NCI-H1930 (cell line): ENCODE measurements at regions not wholly inside any gene's neighbourhood (a gene's known extent, or its start where the extent isn't known, plus 50 kb on each side); places are given as distances from the start of the nearest gene placed in this dataset.
"Not testable (repeated sequence)": the region's sequence is repeated elsewhere in the genome, so short reads cannot be mapped to it uniquely, and the experiment has no call there.

Experiments used
- DNase-seq, 2 experiments: peaks; one replicate each; lab custom pipeline; 2025; lab: John Stamatoyannopoulos, UW

DNA sequence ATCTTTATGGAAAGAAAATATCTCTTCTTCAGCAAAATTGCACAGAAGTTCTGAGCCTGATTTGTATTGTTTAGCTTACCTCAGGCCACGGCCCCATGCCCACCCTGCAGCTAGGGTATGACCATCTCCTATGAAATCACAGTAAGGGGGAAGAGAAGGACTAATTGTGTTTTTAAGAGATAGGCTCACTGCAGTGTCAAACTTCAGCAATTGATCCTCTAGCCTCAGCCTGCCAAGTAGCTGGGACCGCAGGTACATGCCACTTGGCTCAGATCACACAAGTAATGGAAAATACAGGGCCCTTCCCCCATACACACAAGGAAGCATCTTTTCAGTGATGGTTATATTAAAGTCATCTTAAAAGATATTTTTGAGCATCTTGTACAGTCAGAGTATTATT lies 60.0 kb downstream of the DMAC1 start:
- no peak for DNase-seq

DNA sequence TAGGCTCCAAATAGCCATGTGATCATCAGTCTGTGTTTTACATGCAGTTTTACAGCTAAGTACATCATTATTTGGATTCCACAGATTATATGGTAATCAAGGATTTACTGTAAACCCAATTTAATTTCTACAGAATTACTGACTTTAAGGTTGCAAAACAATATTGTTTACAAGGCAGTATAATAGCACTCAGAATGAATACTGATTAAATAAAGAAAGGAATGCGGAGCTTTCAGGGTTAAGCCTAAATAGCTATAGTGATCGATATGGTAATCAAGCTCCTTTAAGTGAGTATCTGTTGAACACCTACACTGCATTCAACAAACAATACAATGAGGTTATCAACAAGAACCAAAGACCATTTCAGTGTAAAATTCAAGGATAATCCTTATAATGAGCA lies 64.3 kb downstream of the DMAC1 start:
- no peak for DNase-seq

DNA sequence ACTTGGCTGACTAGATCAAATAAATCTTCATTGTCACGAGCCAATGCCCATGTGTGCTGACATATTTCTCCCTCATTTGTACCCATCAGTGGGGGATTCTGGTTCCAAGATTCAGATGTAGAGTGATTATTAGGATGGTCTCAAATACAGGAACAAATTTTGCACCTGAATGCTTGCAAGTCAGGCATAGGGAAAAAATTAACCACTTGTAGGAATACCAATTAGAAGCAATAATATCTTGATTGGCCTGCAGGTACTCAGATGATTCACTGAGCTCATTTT lies 69.5 kb downstream of the DMAC1 start:
- DNase-seq: no peak

DNA sequence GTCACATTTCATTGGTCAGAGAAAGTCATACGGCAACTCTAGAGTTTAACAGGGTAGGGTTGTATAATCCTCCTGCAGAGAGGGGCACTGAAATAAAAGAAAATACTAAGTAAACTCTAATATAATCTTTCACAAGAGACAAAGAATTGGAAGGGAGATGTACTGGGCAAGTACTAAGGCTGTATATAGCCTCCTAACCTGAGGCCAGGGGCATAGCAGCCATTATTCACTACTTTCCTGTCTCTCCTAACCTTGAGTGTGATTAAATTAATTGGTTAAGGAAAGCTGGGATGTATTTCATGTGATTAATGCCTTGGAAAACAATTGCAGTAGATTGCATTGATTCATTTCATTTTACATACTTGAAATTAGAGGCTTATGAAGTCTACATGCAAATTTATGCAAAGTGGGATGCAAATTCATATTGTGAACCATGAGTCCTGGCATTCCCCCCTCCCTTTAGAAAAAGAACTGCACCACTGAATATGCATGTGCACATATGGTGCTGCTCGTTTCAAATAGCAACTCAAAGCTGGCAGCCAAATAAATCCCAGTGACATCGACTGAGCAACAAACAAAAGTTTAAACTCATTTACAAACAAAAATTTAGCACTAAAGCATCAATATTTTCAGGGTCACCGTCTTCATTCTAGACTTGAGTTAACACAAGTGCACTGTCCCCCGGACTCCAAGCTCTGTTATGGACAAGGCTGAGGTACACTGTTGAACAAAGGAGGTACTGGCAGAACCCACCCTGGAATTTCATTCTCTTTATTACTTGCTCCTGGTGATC lies 70.0 kb downstream of the DMAC1 start:
- no peak for DNase-seq

DNA sequence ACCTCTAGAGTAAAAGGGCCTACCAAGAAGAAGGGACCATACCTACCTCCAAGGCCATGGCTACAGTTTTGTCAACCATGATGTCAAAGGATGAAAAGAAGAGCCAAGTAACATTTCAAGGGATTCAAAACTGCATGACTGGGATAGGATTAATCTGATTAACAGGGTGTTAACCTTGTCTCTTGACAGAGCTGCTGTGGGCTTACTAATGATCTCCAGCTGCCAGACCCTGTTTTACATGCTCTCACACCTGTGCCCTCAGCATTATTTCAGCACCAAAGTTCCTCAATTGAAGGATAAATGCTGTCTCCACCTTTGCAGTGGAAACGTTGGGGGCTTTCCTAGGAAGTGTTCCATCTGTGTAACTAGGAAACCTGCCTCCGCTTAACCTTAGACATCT lies 78.3 kb downstream of the DMAC1 start:
- DNase-seq: no peak

DNA sequence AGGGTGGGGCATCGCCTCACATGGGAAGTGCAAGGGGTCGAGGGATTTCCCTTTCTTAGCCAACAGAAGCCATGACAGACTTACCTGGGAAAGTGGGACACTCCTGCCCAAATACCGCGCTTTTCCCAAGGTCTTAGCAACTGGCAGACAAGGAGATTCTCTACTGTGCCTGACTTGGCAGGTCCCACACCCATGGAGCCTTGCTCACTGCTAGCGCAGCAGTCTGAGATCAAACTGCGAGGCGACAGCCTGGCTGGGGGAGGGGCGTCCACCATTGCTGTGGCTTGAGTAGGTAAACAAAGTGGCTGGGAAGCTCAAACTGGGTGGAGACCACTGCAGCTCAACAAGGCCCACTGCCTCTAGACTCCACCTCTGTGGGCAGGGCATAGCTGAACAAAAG lies 86.5 kb downstream of the DMAC1 start:
- DNase-seq: not testable (repeated sequence)

DNA sequence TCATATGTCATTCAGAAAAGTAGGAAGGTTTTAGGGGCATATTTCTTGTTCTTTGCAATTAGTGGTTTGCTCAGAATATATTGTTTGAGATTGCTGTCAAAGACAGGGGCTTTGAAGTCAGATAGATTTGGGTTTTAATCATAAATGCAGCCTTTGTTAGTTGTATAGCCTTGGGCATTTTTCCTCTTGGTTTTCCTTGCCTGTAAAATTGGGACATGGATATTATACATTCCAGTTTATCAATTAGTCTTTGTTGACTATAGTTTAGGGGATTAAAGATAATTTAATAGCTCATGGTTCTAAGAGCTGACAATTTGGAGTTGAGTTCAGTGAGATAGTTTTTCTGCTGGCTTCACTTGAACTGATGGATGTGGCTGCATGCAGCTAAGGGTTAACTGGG lies 88.9 kb downstream of the DMAC1 start:
- no peak for DNase-seq

DNA sequence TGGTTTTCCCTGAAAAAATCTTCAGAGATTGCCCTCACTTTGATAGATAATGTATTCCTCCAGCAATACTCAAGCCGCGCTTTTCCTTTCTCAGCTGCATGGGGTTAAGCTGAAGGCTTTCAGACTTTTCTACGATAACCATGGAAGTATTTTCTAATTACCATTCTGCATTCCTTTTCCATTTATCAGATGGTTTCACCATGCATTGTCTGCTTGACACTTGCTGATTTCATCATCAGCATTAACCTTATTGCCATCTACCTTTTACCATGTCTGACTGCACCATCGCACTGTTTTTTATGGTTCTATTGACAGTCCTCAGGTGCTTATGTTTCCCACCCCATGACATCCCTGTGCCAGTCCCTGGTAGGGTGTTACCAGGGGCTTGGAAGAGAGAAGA lies 91.6 kb downstream of the DMAC1 start:
- no peak for DNase-seq

DNA sequence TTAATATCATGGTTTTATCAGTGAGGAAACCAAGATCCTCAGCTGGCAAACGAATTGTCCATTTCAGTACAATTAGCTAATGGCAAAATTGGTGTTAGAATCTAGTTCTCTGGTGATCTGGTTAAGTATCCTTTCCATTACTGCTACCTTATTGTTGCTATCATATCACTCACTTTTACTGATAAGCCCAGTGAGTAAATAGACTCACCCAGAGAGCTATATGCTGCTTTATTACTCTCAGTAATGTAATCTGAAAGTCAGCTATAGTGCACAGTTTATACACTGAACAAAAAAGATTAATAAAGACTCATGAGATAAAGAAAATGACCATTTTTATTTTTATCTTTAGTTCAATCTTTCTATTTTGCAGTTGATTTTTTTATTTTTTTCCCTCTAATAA lies 95.0 kb downstream of the DMAC1 start:
- DNase-seq: no peak

DNA sequence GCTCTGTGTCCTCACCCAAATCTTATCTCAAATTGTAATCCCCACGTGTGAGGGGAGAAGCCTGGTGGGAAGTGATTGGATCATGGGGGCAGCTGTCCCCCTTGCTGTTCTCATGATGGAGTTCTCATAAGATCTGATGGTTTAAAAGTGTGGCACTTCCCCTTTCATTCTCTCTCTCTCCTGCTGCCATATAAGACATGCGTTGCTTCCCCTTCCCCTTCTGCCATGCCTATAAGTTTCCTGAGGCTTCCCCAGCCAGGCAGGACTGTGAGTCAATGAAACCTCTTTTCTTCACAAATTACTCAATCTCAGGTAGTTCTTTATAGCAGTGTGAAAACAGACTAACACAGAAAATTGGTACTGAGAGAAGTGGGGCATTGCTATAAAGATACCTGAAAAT lies 107.7 kb downstream of the DMAC1 start:
- no peak for DNase-seq

DNA sequence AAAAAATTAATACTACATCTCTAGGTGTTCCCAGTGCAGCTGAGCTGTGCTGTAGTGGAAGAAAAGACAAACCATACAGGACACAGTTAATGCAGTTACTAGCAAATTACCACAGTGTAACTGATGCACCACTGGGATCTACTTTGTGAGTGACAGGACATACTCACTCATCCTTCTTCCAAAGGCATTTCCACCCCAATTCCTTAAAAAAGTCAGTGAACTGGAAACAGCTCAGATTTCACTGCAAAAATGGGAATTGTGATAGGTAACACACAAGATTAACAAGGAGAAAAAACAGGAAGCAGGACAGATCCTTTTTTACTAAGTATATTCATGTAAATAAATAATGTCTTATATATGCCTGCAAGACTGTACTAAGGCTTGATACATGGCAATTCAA lies 109.6 kb downstream of the DMAC1 start:
- no peak for DNase-seq

DNA sequence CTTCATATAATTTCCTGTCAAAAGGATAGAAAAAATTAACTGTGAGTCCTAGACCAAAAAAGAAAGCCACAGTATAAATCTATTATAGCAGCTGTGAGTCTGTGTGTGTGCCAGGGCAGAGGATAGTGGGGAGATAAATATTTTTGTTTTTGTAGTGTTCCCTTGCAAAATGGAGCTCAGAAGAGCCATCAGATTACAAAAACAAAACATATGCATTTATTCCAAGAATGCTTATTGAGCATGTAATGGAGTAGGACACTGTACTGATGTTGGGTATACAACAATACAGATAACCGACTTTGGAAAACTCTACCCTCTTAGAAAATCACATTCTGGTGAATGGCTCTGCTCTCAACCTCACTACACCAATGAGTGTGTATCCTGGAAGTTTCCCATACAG lies 111.0 kb downstream of the DMAC1 start:
- DNase-seq: no peak

DNA sequence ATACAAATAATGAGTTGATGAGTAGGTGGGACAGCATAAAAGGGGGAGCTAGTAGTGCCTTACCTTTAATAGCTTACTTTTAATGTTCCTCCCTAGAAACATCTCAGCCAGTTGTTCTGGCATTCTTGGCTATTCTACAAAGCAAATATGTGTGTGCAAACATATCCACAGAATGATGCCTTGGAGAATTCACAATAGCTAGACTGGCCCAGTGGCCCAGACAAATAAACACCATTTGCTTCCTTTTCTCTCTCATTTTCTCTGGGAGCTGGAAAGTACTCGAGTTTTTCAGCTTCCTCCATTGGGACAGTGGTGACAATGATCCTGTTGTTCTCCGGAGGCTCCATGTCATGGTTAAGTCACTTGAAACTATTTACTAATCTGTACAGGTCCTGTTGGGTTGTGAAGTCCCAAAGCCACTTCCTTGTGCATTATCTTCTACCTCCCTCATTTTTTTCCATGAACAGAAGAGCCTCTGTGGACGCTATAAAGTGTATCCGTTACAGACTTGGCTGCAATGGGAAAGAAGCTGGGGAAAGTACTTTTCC lies 122.9 kb downstream of the DMAC1 start:
- no peak for DNase-seq

DNA sequence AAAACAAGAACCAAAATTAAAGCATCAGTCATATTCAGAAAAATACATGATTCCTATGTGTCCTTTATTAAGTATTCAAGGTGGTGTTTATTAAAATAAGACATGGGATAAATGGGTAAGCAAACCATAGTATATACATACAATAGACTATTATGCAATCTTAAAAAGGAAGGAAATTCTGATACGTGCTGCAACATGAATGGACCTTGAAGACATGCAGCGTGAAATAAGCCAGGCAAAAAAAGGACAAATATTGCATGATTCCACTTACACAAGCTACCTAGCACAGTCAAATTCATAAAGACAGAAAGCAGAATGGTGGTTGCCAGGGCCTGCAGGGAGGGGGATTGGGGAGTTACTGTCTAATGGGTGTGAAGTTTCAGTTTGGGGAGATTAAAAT lies 127.7 kb downstream of the DMAC1 start:
- DNase-seq: no peak

DNA sequence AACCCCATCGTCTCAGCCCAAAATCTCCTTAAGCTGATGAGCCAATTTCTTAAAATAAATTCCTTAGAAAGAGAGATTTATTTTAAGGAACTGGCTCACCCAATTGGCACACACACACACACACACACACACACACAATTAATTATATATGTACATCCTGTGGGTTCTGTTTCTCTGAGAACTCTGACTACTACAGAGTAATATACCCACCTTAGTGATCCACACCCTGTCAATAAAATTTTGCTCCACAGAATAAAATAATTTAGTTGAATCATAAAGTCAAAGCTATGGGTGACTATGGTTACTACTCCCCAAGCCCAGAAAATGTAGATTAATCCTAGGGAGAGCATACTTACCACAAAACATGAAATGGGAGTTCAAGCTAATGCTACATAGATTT lies 131.0 kb downstream of the DMAC1 start:
- DNase-seq: no peak

DNA sequence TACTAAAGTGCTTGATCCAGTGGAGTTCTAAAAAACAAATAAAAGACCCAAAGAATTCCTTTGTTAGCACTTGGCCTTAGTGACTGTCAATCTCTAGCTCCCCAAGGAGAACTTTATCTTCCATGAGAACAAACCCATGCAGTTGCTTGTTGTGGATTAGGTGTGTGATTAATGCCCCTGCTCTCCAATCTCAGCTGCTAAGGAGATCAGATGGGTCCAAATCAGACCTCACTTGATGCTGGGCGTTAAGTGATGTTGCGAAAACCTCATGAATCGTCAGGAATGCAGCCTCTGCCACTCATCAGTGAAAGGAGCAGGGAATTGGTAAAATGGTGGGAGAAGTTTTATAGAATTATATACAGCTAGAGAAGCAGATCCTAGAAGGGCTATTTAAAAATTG lies 133.7 kb downstream of the DMAC1 start:
- DNase-seq: no peak

DNA sequence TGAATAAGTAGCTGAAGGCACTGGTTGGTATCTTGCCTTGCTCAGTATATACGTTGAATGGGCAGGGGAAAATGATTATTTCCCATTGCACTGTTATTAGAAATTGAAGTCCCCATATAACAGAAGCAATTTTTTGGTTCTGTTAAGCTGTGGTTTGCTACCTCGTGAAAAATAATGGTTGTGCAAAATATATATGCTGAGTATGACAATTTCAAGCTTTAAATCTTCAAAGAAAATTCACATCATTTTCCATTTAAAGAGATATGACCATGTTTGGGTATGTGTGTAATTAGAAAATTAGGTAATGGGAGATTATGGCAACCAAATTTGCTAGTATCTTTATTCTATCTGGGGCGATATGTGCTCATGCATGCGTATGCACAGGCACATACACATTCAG lies 139.8 kb downstream of the DMAC1 start:
- no peak for DNase-seq

DNA sequence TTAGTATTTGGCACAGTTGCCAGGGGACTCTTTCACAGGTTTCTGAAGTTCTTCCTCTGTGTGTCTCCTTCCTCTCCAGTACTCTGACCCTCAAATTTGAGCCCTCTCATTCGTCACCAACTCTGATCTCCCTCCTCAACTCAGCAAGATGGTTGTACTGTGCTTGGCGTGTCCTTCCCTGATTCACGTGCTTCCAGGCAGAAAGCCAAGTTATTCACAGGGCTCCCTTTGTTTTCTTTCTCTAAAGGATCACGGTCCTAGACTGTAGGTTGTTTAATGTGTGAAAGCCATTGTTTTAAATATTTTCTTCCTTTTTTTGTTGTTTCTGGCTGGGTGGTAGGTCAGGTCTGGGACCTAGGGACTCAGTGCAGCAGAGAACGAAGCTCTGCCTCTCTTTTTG lies 142.9 kb downstream of the DMAC1 start:
- DNase-seq: no peak

DNA sequence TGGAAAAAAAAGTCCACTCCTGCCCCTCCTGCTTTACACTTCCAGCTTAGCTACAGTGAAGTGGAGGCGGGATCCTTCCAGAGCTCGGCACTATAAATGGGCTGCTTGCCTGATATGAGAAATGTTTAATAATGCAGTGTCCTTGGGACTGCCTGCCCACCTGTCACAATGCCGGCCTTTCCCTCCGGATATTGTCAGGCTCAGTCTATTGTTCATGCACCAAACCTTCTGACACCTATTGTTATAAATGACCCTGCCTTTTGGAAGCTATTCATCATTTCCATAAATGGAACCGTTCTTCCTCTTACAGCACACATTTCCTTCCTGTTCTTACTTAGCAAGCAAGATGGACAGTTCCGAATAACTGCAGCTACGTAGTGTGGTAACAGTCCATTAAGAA lies 146.3 kb downstream of the DMAC1 start:
- DNase-seq: no peak

DNA sequence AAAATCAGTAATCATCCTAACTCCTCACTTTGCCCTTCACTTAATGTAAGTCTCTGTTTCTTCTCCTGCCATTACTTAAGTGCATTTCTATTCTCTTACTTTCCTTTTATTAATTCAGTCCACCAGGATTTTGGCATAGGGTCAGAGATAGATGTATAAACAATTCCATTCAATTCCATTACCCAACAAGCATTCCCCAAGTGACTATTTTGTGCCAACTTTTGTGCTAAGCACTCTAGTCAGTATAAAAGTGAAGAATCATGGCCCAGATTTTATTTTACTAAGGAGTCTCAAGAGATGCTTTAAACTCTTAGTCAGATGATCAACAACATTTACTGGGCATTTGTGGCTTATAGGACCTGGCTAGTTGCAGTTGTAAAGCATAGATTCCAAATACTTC lies 159.3 kb downstream of the DMAC1 start:
- DNase-seq: no peak

DNA sequence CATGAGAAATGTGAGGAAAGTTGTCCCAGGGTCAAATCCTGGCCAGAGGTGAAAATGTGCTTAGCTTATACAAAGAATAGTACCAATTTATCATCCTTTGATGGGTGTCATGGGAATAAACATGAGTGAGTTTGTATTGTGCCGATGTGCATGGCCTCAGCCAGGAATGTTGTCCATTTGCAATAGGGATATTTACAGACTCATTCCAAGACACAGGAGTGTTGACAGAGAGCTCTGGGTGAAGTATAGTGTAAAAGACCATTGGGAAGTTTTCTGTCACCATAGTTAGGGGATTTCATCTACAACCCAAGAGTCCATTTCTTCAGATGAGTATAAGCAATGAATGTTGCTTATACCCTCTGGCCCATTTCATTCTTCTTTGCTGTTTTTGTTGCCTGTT lies 160.1 kb downstream of the DMAC1 start:
- no peak for DNase-seq

DNA sequence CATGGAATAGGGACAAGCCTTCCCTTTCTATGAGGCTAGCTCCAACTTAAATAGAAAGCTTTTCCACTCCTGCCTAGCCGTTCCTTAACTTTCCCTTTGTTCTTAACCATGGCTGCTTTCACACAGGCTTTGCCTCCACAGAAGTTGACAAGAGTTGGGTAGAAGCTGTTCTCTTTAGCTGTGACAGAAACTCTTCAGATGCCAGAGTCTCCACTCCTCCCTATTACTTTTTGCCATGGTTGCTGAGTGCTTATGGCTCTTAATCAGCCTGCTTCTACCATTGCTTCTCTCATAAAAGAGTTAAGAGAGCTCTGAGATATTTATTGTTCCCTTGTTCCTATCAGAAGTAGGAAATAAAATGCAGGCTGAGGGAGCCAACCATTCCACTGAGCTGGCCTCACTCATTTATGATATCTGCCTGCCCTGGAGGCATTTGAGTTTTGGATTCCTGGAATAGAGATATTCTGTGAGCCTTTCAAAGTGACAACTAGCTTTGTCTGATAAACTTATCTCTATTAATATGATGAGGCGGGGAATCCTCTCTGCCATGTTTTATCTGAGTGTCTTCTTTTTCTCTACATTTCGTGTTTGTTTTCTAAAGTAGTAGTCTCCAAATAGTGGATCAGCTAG lies 162.6 kb downstream of the DMAC1 start:
- DNase-seq: no peak

DNA sequence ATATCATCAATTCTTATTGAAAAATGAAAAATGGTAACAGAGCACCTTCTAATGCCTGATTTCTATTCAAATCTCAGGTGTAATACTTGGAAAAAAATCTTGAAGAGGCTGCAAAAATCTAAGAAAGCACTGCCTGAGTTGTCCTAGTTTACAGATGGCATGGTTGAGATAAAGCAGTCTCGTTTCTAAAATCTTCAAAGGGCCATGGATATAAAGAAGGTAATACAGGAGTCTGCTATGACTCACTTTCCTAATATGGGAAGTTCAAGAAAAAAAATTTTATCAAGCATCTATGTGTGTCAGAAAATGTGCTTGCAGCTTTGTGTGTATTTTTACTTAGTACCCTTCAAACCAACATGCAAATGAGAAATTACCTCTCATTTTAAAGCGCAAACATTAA lies 163.3 kb downstream of the DMAC1 start:
- DNase-seq: no peak

DNA sequence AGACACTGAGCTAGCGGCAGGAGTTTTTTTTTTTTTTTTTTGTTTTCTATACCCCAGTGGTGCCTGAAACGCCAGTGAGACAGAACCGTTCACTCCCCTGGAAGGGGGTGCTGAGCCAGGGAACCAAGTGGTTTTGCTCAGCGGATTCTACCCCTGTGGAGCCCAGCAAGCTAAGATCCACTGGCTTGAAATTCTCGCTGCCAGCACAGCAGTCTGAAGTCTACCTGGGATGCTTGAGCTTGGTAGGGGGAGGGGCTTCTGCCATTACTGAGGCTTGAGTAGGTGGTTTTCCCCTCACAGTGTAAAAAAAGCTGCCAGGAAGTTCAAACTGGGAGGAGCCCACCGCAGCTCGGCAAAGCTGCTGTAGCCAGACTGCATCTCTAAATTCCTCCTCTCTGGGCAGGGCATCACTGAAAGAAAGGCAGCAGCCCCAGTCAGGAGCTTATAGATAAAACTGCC lies 173.0 kb downstream of the DMAC1 start:
- not testable (repeated sequence) for DNase-seq
